Vagina (tissue), 2 donors: ENCODE measurements at regions not wholly inside any gene's neighbourhood (a gene's known extent, or its start where the extent isn't known, plus 50 kb on each side); places are given as distances from the start of the nearest gene placed in this dataset.

ENCODE experiments used
- DNase-seq, 2 donors: peaks; one replicate each; pipeline ENCODE4 v3.0.0-alpha.2; 2017; ENCODE audit errors: extremely low spot score in 2 of 2
- H3K27ac ChIP-seq: fragments of 200-600 bp; sonication (generic); one replicate; pipeline ENCODE4 v1.5.1; 2019
- H3K27me3 ChIP-seq: fragments of 200-600 bp; sonication (generic); one replicate; pipeline ENCODE4 v1.5.1; 2019
- H3K36me3 ChIP-seq, 2 donors: fragments of 200-600 bp; sonication (generic); one replicate each; pipeline ENCODE4 v1.5.1; 2017 to 2019
- H3K4me1 ChIP-seq: fragments of 200-600 bp; sonication (generic); one replicate; pipeline ENCODE4 v1.5.1; 2019
- H3K4me3 ChIP-seq, 2 donors: fragments of 200-600 bp; sonication (generic); 1 replicate in 1 of 2; 2 replicates in 1 of 2; pipeline ENCODE4 v1.5.1; 2016 to 2019
- H3K9me3 ChIP-seq: fragments of 200-600 bp; sonication (generic); one replicate; pipeline ENCODE4 v1.5.1; 2019
- POLR2A ChIP-seq, 2 donors: fragments of 450-650 bp; IDR thresholded peaks; one replicate each; pipeline ENCODE4 v1.6.1; 2017; ENCODE audit warnings: antibody characterized with exemption in 2 of 2, mild to moderate bottlenecking in 2 of 2, moderate library complexity in 2 of 2
- POLR2AphosphoS5 ChIP-seq, 2 donors: sonication (generic); formaldehyde crosslinking; IDR thresholded peaks; one replicate each; pipeline ENCODE4 v1.9.0; 2017; ENCODE audit warnings: antibody characterized with exemption in 2 of 2, mild to moderate bottlenecking in 2 of 2, low read depth in 1 of 2; ENCODE audit not compliant: insufficient read depth in 1 of 2
- intact Hi-C: fragments of 100-400 bp; cut with DNase I; formaldehyde crosslinking; loops from one replicate; pipeline ENCODE4 v1.15.1; 2023
- TF ChIP-seq, protein P1 (sequence below), 3 experiments: fragments of 450-650 bp in 2 of 3; fragments of 200-600 bp in 1 of 3; sonication (generic) in 1 of 3; IDR thresholded peaks; one replicate each; pipeline ENCODE4 v1.5.1; 2017 to 2019; ENCODE audit warnings: antibody characterized with exemption in 3 of 3, mild to moderate bottlenecking in 2 of 3, moderate library complexity in 2 of 3

DNA sequence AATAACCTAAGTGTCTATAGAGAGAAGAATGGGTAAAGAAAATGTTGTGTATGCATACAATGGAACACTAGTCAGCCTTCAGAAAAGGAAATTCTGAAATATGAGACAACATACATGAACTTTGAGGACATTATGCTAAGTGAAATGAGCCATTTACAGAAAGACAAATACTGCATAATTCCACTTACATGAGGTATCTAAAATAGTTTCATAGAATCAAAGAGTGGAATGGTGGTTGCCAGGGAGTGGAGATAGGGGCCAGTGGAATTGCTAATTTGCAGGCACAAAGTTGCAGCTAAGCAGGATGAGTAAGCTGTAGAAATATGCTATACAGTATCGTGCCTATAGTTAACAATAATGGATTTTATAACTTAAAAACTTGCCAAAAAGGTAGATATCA is 779.6 kb upstream of the ARPP21 start:
- no peak for DNase-seq
- no peak overlapping the region for H3K4me3 ChIP-seq
- intact Hi-C loops, result no loop called here
- H3K27me3 ChIP-seq, result no peaks in the 10 kb centered on the region
- no peaks in the 10 kb centered on the region for H3K4me1 ChIP-seq
- no peaks in the 10 kb centered on the region for H3K9me3 ChIP-seq
- TF ChIP-seq POLR2A (IDR thresholded peaks at IDR 0.05), result no peak
- no peak for TF ChIP-seq POLR2AphosphoS5 (IDR thresholded peaks at IDR 0.05; ENCODE audit: insufficient read depth in 1 of 2, low read depth in 1 of 2)
- TF ChIP-seq, protein P1, sequence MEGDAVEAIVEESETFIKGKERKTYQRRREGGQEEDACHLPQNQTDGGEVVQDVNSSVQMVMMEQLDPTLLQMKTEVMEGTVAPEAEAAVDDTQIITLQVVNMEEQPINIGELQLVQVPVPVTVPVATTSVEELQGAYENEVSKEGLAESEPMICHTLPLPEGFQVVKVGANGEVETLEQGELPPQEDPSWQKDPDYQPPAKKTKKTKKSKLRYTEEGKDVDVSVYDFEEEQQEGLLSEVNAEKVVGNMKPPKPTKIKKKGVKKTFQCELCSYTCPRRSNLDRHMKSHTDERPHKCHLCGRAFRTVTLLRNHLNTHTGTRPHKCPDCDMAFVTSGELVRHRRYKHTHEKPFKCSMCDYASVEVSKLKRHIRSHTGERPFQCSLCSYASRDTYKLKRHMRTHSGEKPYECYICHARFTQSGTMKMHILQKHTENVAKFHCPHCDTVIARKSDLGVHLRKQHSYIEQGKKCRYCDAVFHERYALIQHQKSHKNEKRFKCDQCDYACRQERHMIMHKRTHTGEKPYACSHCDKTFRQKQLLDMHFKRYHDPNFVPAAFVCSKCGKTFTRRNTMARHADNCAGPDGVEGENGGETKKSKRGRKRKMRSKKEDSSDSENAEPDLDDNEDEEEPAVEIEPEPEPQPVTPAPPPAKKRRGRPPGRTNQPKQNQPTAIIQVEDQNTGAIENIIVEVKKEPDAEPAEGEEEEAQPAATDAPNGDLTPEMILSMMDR (IDR thresholded peaks at IDR 0.05), result no peak
- H3K36me3 ChIP-seq, result no peaks in the 10 kb centered on the region
- no peak overlapping the region for H3K27ac ChIP-seq

- DNase-seq, result no peak
- Histone ChIP-seq H3K27me3 (no peaks in the 10 kb centered on the region), H3K4me3 (no peak overlapping the region), H3K4me1 (no peaks in the 10 kb centered on the region), H3K36me3 (no peaks in the 10 kb centered on the region), H3K27ac (no peak overlapping the region), H3K9me3 (no peaks in the 10 kb centered on the region)
- TF ChIP-seq POLR2AphosphoS5 (IDR thresholded peaks at IDR 0.05; ENCODE audit: insufficient read depth in 1 of 2, low read depth in 1 of 2) (no peak), POLR2A (IDR thresholded peaks at IDR 0.05) (no peak)
- TF ChIP-seq, protein P1 (IDR thresholded peaks at IDR 0.05), result no peak
- intact Hi-C loops, result no loop called here
Measured at GRCh38 chr3:34862456-34862855, 776.9 kb upstream of the ARPP21 start.

DNA sequence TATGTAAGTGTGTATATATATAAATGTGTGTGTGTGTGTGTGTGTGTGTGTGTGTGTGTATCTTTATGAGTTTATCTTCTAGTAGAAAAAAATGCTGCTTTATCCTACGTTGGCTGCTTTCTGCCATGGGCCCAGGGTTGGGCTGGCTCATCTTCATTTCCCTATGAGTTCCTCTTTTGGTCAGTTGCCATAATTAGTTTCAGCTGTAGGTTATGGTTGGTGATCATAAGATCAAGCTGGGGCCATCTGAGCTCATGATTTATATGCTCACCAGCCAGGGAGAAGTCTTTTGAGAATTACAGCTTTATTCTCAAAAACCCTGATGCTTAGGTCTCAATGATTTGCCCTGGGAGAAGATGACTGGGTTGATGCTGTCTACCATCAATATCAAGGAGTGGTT is 775.8 kb upstream of the ARPP21 start:
- intact Hi-C loops, result no loop called here
- no peak for TF ChIP-seq POLR2AphosphoS5 (IDR thresholded peaks at IDR 0.05; ENCODE audit: insufficient read depth in 1 of 2, low read depth in 1 of 2)
- TF ChIP-seq, protein P1 (IDR thresholded peaks at IDR 0.05), result no peak
- TF ChIP-seq POLR2A (IDR thresholded peaks at IDR 0.05), result no peak
- Histone ChIP-seq H3K36me3 (no peaks in the 10 kb centered on the region), H3K4me3 (no peak overlapping the region), H3K4me1 (no peaks in the 10 kb centered on the region), H3K9me3 (no peaks in the 10 kb centered on the region), H3K27me3 (no peaks in the 10 kb centered on the region), H3K27ac (no peak overlapping the region)
- no peak for DNase-seq

DNA sequence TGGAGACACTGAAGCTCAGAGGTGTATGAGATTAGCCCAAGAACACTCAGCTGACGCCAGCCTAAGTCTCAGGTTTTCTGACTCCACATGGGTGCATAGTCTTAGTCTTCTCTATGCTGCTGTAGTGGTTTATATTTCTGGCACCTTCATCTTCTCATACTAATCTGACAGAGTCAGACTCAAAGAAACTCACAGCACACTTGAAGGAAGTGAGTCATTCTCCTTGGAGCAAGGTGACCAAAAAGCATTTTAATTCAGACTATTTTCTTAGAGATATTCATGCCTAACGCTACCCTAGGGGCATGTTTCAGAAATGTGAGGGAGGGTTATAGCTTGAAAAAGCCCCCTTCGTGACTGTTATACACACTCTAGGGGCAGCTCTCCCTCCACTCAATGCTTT is 775.3 kb upstream of the ARPP21 start:
- intact Hi-C loops, result no loop called here
- Histone ChIP-seq H3K4me1 (no peaks in the 10 kb centered on the region), H3K36me3 (no peaks in the 10 kb centered on the region), H3K4me3 (no peak overlapping the region), H3K27ac (no peak overlapping the region), H3K9me3 (no peaks in the 10 kb centered on the region), H3K27me3 (no peaks in the 10 kb centered on the region)
- TF ChIP-seq POLR2A (IDR thresholded peaks at IDR 0.05) (no peak), POLR2AphosphoS5 (IDR thresholded peaks at IDR 0.05; ENCODE audit: insufficient read depth in 1 of 2, low read depth in 1 of 2) (no peak)
- TF ChIP-seq, protein P1 (IDR thresholded peaks at IDR 0.05), result no peak
- no peak for DNase-seq

GRCh38 chr3:34865346-34865745 is 774.0 kb upstream of the ARPP21 start:
- Histone ChIP-seq H3K9me3 (no peaks in the 10 kb centered on the region), H3K27ac (no peak overlapping the region), H3K36me3 (no peaks in the 10 kb centered on the region), H3K27me3 (no peaks in the 10 kb centered on the region), H3K4me3 (no peak overlapping the region), H3K4me1 (no peaks in the 10 kb centered on the region)
- intact Hi-C loops, result no loop called here
- TF ChIP-seq POLR2AphosphoS5 (IDR thresholded peaks at IDR 0.05; ENCODE audit: insufficient read depth in 1 of 2, low read depth in 1 of 2) (no peak), POLR2A (IDR thresholded peaks at IDR 0.05) (no peak)
- TF ChIP-seq, protein P1 (IDR thresholded peaks at IDR 0.05), result no peak
- DNase-seq, result no peak
